ENCODE measurements at regions not wholly inside any gene's neighbourhood (a gene's known extent, or its start where the extent isn't known, plus 50 kb on each side); places are given as distances from the start of the nearest gene placed in this dataset.

GRCh38 chr2:223437788-223438187 is 164.4 kb downstream of the SCG2 start:
- Histone ChIP-seq H3K36me3 (no peaks in the 10 kb centered on the region), H3K4me1 (no peaks in the 10 kb centered on the region), H3K9me3 (no peaks in the 10 kb centered on the region), H3K27me3 (no peaks in the 10 kb centered on the region), H3K4me3 (no peak overlapping the region), H3K27ac (no peak overlapping the region)
- WGBS, 2 donors (ENCODE audit: low coverage in 1 of 2) = 75% methylated on average over 4 of the region's 4 CpGs
- TF ChIP-seq EP300 (IDR thresholded peaks at IDR 0.05) = no peak
- TF ChIP-seq POLR2A (IDR thresholded peaks at IDR 0.05) = no peak
- no peak for TF ChIP-seq POLR2AphosphoS5 (IDR thresholded peaks at IDR 0.05)
- TF ChIP-seq CTCF (IDR thresholded peaks at IDR 0.05) = no peak
- no peak for ATAC-seq

GRCh38 chr2:223439184-223439583 is 163.0 kb downstream of the SCG2 start:
- Histone ChIP-seq H3K27ac (no peak overlapping the region), H3K36me3 (no peaks in the 10 kb centered on the region), H3K27me3 (no peaks in the 10 kb centered on the region), H3K4me1 (no peaks in the 10 kb centered on the region), H3K9me3 (no peaks in the 10 kb centered on the region), H3K4me3 (no peak overlapping the region)
- TF ChIP-seq POLR2A (IDR thresholded peaks at IDR 0.05) (no peak), EP300 (IDR thresholded peaks at IDR 0.05) (no peak), POLR2AphosphoS5 (IDR thresholded peaks at IDR 0.05) (no peak), CTCF (IDR thresholded peaks at IDR 0.05) (no peak)
- ATAC-seq = no peak
- WGBS, 2 donors (ENCODE audit: low coverage in 1 of 2) = 79 to 100% methylated on average over 1 of the region's 1 CpG

GRCh38 chr2:223439786-223440185 is 162.4 kb downstream of the SCG2 start:
- TF ChIP-seq POLR2A (IDR thresholded peaks at IDR 0.05) (no peak), CTCF (IDR thresholded peaks at IDR 0.05) (no peak), POLR2AphosphoS5 (IDR thresholded peaks at IDR 0.05) (no peak), EP300 (IDR thresholded peaks at IDR 0.05) (no peak)
- WGBS, 2 donors (ENCODE audit: low coverage in 1 of 2) = 17 to 50% methylated on average over 1 of the region's 1 CpG
- Histone ChIP-seq H3K4me3 (no peak overlapping the region), H3K9me3 (no peaks in the 10 kb centered on the region), H3K4me1 (no peaks in the 10 kb centered on the region), H3K36me3 (no peaks in the 10 kb centered on the region), H3K27ac (no peak overlapping the region), H3K27me3 (no peaks in the 10 kb centered on the region)
- ATAC-seq = no peak

GRCh38 chr2:223442847-223443246 is 159.3 kb downstream of the SCG2 start:
- Histone ChIP-seq H3K4me1 (no peaks in the 10 kb centered on the region), H3K36me3 (no peaks in the 10 kb centered on the region), H3K9me3 (no peaks in the 10 kb centered on the region), H3K27ac (no peak overlapping the region), H3K27me3 (no peaks in the 10 kb centered on the region), H3K4me3 (no peak overlapping the region)
- whole genome bisulfite sequencing, 2 donors (ENCODE audit: low coverage in 1 of 2) = 20 to 29% methylated on average over 2 of the region's 2 CpGs
- ATAC-seq = no peak
- no peak for TF ChIP-seq POLR2A (IDR thresholded peaks at IDR 0.05)
- TF ChIP-seq CTCF (IDR thresholded peaks at IDR 0.05) = no peak
- no peak for TF ChIP-seq EP300 (IDR thresholded peaks at IDR 0.05)
- TF ChIP-seq POLR2AphosphoS5 (IDR thresholded peaks at IDR 0.05) = no peak

- TF ChIP-seq CTCF (IDR thresholded peaks at IDR 0.05) = no peak
- TF ChIP-seq POLR2A (IDR thresholded peaks at IDR 0.05) = no peak
- TF ChIP-seq EP300 (IDR thresholded peaks at IDR 0.05) = no peak
- no peak for TF ChIP-seq POLR2AphosphoS5 (IDR thresholded peaks at IDR 0.05)
Observed at GRCh38 chr2:223450246-223450645, 151.9 kb downstream of the SCG2 start.

More at GRCh38 chr2:223450246-223450645, 151.9 kb downstream of the SCG2 start:
- 84 to 86% methylated on average over 3 of the region's 3 CpGs for WGBS, 2 donors (ENCODE audit: low coverage in 1 of 2)
- no peak for ATAC-seq
- Histone ChIP-seq H3K27ac (no peak overlapping the region), H3K4me3 (no peak overlapping the region), H3K36me3 (no peaks in the 10 kb centered on the region), H3K4me1 (no peaks in the 10 kb centered on the region), H3K27me3 (no peaks in the 10 kb centered on the region), H3K9me3 (no peaks in the 10 kb centered on the region)
